Activated B cell treated with CpG ODN at 0.5 μM for 24 hours (primary cell): ENCODE measurements at regions not wholly inside any gene's neighbourhood (a gene's known extent, or its start where the extent isn't known, plus 50 kb on each side); places are given as distances from the start of the nearest gene placed in this dataset.

Experiments used
- ATAC-seq: fragments of 200-7000 bp; cut with Tn5 transposase; one replicate; pipeline ENCODE4 v1.10.0; 2021; ENCODE audit warnings: low read depth, mild to moderate bottlenecking, moderate library complexity
- CTCF ChIA-PET: fragments of 350-600 bp; sonication (Branson Sonifier 250); formaldehyde crosslinking; loops from one replicate; lab custom pipeline; 2021; ENCODE audit warnings: antibody characterized with exemption; lab: Charles Lee
- POLR2A ChIA-PET: fragments of 350-600 bp; sonication (Branson Sonifier 250); formaldehyde crosslinking; loops from one replicate; lab custom pipeline; 2021; ENCODE audit warnings: antibody characterized with exemption; lab: Charles Lee
- DNase-seq: peaks from one replicate; pipeline ENCODE4 v3.0.0; 2022
- H3K27ac Mint-ChIP-seq: one replicate; pipeline ENCODE4 v1.8.0; 2020; ENCODE audit warnings: mixed read lengths
- H3K27me3 Mint-ChIP-seq: one replicate; pipeline ENCODE4 v1.8.0; 2021; ENCODE audit warnings: mixed read lengths
- H3K36me3 Mint-ChIP-seq: one replicate; pipeline ENCODE4 v1.8.0; 2021; ENCODE audit warnings: low read depth, mixed read lengths
- H3K4me1 Mint-ChIP-seq: one replicate; pipeline ENCODE4 v1.8.0; 2021; ENCODE audit warnings: mixed read lengths
- H3K4me3 Mint-ChIP-seq: one replicate; pipeline ENCODE4 v1.8.0; 2020; ENCODE audit warnings: mild to moderate bottlenecking, mixed read lengths
- H3K9me3 Mint-ChIP-seq: one replicate; pipeline ENCODE4 v1.8.0; 2020; ENCODE audit warnings: mixed read lengths
- intact Hi-C: fragments of 100-400 bp; cut with micrococcal nuclease; formaldehyde crosslinking; loops from one replicate; pipeline ENCODE4 v1.15.1; 2024
- TF ChIP-seq, protein P1 (sequence below): fragments of 200-600 bp; IDR thresholded peaks from one replicate; pipeline ENCODE4 v1.8.0; 2022; ENCODE audit warnings: antibody characterized with exemption, mild to moderate bottlenecking

DNA sequence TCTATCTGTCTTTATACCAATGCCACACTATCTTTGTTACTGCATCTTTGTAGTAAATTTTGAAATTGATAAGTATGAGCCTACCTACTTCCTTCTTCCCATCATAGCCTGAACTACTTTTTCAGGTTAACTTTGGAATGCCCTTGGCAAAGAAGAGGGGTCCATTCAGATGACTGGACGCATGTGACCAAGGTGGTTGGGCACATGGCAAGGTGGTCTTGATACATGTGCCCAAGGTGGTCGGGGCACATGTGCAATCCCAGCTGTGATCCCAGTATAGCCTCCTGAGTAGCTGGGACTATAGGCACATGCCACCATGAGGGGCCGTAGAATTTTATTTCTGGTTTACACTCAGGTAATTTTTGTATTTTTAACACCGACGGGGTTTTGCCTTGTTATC lies 330.2 kb downstream of the GABRB3 start:
- Mint-ChIP-seq H3K27me3 (no peaks in the 10 kb centered on the region), H3K4me3 (no peak overlapping the region), H3K4me1 (no peaks in the 10 kb centered on the region), H3K27ac (no peak overlapping the region), H3K9me3 (peaks cover 11% of the 10 kb centered on the region), H3K36me3 (no peaks in the 10 kb centered on the region)
- POLR2A ChIA-PET: no interaction called here
- no peak for ATAC-seq
- CTCF ChIA-PET: no interaction called here
- no peak for DNase-seq
- TF ChIP-seq, protein P1, sequence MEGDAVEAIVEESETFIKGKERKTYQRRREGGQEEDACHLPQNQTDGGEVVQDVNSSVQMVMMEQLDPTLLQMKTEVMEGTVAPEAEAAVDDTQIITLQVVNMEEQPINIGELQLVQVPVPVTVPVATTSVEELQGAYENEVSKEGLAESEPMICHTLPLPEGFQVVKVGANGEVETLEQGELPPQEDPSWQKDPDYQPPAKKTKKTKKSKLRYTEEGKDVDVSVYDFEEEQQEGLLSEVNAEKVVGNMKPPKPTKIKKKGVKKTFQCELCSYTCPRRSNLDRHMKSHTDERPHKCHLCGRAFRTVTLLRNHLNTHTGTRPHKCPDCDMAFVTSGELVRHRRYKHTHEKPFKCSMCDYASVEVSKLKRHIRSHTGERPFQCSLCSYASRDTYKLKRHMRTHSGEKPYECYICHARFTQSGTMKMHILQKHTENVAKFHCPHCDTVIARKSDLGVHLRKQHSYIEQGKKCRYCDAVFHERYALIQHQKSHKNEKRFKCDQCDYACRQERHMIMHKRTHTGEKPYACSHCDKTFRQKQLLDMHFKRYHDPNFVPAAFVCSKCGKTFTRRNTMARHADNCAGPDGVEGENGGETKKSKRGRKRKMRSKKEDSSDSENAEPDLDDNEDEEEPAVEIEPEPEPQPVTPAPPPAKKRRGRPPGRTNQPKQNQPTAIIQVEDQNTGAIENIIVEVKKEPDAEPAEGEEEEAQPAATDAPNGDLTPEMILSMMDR: no peak
- intact Hi-C loops: no loop called here

DNA sequence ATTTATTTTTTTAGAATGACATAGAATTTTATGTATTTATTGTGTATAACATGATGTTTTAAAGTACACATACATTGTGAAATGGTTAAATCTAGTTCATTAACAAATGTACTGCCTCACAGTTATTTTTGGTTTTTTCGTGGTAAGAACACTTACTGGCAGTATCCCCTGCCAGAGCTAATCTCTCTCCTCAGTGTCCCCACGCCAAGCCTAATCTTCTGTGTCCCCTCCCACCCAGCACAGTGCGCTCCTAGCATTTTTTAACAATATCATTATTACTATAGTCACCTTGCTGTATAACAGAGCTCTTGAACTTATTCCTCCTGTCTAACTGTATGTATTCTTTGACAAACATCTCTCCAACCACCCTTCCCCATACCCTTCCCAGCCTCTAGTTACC lies 333.2 kb downstream of the GABRB3 start:
- CTCF ChIA-PET: no interaction called here
- no peak for DNase-seq
- intact Hi-C loops: no loop called here
- TF ChIP-seq, protein P1: no peak
- ATAC-seq: no peak
- POLR2A ChIA-PET: no interaction called here
- Mint-ChIP-seq H3K4me3 (no peak overlapping the region), H3K4me1 (no peaks in the 10 kb centered on the region), H3K27me3 (no peaks in the 10 kb centered on the region), H3K27ac (no peak overlapping the region), H3K36me3 (no peaks in the 10 kb centered on the region), H3K9me3 (peaks cover 8% of the 10 kb centered on the region)

GRCh38 chr15:26438718-26439117 lies 334.1 kb downstream of the GABRB3 start:
- CTCF ChIA-PET: no interaction called here
- no peaks in the 10 kb centered on the region for H3K36me3 Mint-ChIP-seq
- no peak overlapping the region for H3K27ac Mint-ChIP-seq
- TF ChIP-seq, protein P1: no peak
- H3K4me1 Mint-ChIP-seq: no peaks in the 10 kb centered on the region
- intact Hi-C loops: no loop called here
- DNase-seq: no peak
- peaks cover 12% of the 10 kb centered on the region for H3K9me3 Mint-ChIP-seq
- H3K27me3 Mint-ChIP-seq: no peaks in the 10 kb centered on the region
- POLR2A ChIA-PET: no interaction called here
- H3K4me3 Mint-ChIP-seq: no peak overlapping the region
- no peak for ATAC-seq

GRCh38 chr15:26438316-26438715 lies 334.6 kb downstream of the GABRB3 start:
- TF ChIP-seq, protein P1: no peak
- no peak overlapping the region for H3K27ac Mint-ChIP-seq
- ChIA-PET POLR2A (no interaction called here), CTCF (no interaction called here)
- no peak for ATAC-seq
- DNase-seq: no peak
- H3K4me1 Mint-ChIP-seq: no peaks in the 10 kb centered on the region
- H3K4me3 Mint-ChIP-seq: no peak overlapping the region
- H3K27me3 Mint-ChIP-seq: no peaks in the 10 kb centered on the region
- intact Hi-C loops: no loop called here
- peaks cover 12% of the 10 kb centered on the region for H3K9me3 Mint-ChIP-seq
- H3K36me3 Mint-ChIP-seq: no peaks in the 10 kb centered on the region

- intact Hi-C loops: no loop called here
- Mint-ChIP-seq H3K27ac (no peak overlapping the region), H3K36me3 (no peaks in the 10 kb centered on the region), H3K4me1 (no peaks in the 10 kb centered on the region), H3K27me3 (no peaks in the 10 kb centered on the region), H3K9me3 (peaks cover 18% of the 10 kb centered on the region), H3K4me3 (no peak overlapping the region)
- DNase-seq: no peak
- ChIA-PET POLR2A (no interaction called here), CTCF (no interaction called here)
- no peak for ATAC-seq
- TF ChIP-seq, protein P1: no peak
Observed at GRCh38 chr15:26433818-26434217, 339.0 kb downstream of the GABRB3 start.
